ENCODE measurements at regions not wholly inside any gene's neighbourhood (a gene's known extent, or its start where the extent isn't known, plus 50 kb on each side); places are given as distances from the start of the nearest gene placed in this dataset.
"Not testable (repeated sequence)": the region's sequence is repeated elsewhere in the genome, so short reads cannot be mapped to it uniquely, and the experiment has no call there.

DNA sequence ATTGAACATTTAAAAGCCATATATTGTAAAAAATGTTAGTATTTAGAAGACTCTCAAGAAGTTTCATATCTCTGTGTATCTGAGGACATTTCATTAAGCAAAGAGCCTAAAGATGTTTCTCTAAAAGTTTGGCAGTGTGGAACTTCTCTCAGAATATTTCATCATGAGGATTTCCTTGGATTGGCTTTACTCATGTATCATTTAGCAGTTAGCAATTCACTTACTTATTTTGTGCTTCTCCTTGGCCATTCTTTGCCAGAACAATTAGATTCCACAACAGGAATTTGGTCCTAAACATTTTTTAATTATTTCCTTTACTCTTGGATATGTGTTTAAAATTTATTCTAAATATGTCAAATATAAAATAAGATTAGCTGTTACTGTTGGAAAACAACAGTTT, 345.0 kb upstream of the LRRTM4 start:
- no peak for ATAC-seq

DNA sequence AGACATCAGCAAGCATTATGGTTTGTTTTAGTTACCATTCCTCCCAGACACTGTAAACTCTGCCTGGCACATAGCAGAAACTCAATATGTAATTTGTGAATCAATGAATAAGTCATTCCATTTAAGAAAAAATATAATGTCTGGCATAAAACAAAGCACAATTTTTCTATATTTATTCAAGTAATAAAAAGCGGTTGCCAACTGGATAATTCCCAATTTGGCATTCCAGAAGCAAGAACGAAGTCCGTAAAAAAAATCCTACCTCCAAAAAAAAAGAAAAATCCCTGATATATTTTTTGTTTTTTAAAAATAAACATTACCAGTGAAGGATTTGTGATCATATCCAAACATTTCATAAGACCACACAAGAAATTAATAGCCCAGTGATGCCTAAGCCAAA, 351.3 kb upstream of the LRRTM4 start:
- POLR2A ChIA-PET, result no interaction called here
- no peak overlapping the region for H3K4me3 Mint-ChIP-seq
- H3K27me3 Mint-ChIP-seq (ENCODE audit: low read depth), result no peaks in the 10 kb centered on the region
- no peaks in the 10 kb centered on the region for H3K4me1 Mint-ChIP-seq (ENCODE audit: low read depth)
- H3K27ac Mint-ChIP-seq, result no peak overlapping the region
- CTCF ChIA-PET, result no interaction called here
- ATAC-seq (no peak), DNase-seq (no peak)
- peaks cover 12% of the 10 kb centered on the region for H3K9me3 Mint-ChIP-seq (ENCODE audit: insufficient read depth)
- H3K36me3 Mint-ChIP-seq (ENCODE audit: low read depth), result no peaks in the 10 kb centered on the region

More for the DNA sequence above, 345.0 kb upstream of the LRRTM4 start:
- POLR2A ChIA-PET, result no interaction called here
- Mint-ChIP-seq H3K4me3 (no peak overlapping the region), H3K27ac (no peak overlapping the region), H3K9me3 (ENCODE audit: insufficient read depth) (peaks cover 22% of the 10 kb centered on the region), H3K36me3 (ENCODE audit: low read depth) (no peaks in the 10 kb centered on the region), H3K4me1 (ENCODE audit: low read depth) (no peaks in the 10 kb centered on the region), H3K27me3 (ENCODE audit: low read depth) (no peaks in the 10 kb centered on the region)
- CTCF ChIA-PET, result no interaction called here
- DNase-seq, result no peak

DNA sequence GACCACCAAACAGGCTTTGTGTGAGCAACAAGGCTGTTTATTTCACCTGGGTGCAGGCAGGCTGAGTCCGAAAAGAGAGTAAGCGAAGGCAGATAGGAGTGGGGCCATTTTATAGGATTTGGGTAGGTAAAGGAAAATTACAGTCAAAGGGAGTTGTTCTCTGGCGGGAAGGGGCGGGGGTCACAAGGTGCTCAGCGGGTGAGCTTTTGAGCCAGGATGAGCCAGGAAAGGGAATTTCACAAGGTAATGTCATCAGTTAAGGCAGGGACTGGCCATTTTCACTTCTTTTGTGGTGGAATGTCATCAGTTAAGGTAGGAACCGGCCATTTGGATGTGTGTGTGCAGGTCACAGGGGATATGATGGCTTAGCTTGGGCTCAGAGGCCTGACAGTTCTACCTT, 378.0 kb upstream of the LRRTM4 start:
- CTCF ChIA-PET; DNase-seq; POLR2A ChIA-PET; H3K4me3 Mint-ChIP-seq; H3K27me3 Mint-ChIP-seq (ENCODE audit: low read depth); ATAC-seq; H3K27ac Mint-ChIP-seq; H3K36me3 Mint-ChIP-seq (ENCODE audit: low read depth); H3K4me1 Mint-ChIP-seq (ENCODE audit: low read depth): not testable (repeated sequence)
- H3K9me3 Mint-ChIP-seq (ENCODE audit: insufficient read depth), result peaks cover 29% of the 10 kb centered on the region

DNA sequence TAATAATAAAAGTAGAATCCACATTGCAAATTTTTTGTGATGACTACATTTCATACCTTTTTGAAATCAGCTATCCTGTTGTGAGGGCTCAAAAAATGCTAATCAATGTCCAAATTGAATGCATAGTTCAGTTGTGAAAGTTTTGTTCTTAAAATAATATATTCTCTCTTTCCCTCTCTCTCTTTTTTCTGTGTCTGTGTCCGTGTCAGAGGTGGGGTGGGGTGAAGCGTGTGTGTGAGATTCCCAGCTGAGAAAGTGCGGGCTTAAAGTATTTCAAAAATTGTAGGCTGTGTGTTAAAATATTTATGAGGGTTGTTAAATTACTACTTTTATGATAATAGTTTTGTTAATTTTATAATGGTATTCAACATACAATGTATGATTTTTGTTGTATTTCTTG, 388.0 kb upstream of the LRRTM4 start:
- Mint-ChIP-seq H3K4me1 (ENCODE audit: low read depth) (no peaks in the 10 kb centered on the region), H3K36me3 (ENCODE audit: low read depth) (no peaks in the 10 kb centered on the region), H3K9me3 (ENCODE audit: insufficient read depth) (peaks cover 30% of the 10 kb centered on the region), H3K27ac (no peak overlapping the region), H3K27me3 (ENCODE audit: low read depth) (no peaks in the 10 kb centered on the region), H3K4me3 (no peak overlapping the region)
- CTCF ChIA-PET, result no interaction called here
- POLR2A ChIA-PET, result no interaction called here
- no peak for DNase-seq
- ATAC-seq, result no peak

DNA sequence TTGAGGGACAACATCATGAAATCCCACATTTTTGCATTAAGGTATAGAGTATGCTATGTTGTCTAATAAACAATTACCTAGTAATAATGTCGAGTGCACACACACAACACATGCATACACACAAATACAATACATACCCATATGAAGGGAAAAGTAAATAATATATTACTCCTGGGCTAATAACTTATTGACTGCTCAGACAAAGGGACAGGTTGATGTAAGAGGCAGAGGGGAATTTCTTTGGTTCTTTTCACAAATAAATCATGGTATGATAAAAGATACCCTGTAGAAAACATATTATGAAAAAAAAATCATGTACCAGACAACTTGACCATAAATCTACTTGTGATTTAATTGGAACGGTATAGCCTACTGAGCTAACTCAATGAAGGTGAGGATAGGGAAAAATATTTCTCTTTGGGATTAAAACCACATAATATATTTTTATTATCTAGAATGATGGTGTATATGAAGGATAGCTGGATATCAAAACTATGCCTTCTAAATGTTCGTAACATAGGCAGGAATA, 398.7 kb upstream of the LRRTM4 start:
- H3K27me3 Mint-ChIP-seq (ENCODE audit: low read depth), result no peaks in the 10 kb centered on the region
- CTCF ChIA-PET, result no interaction called here
- ATAC-seq (no peak), DNase-seq (no peak)
- H3K27ac Mint-ChIP-seq, result no peak overlapping the region
- no peaks in the 10 kb centered on the region for H3K4me1 Mint-ChIP-seq (ENCODE audit: low read depth)
- peaks cover 9% of the 10 kb centered on the region for H3K9me3 Mint-ChIP-seq (ENCODE audit: insufficient read depth)
- POLR2A ChIA-PET, result no interaction called here
- H3K36me3 Mint-ChIP-seq (ENCODE audit: low read depth), result no peaks in the 10 kb centered on the region
- no peak overlapping the region for H3K4me3 Mint-ChIP-seq

DNA sequence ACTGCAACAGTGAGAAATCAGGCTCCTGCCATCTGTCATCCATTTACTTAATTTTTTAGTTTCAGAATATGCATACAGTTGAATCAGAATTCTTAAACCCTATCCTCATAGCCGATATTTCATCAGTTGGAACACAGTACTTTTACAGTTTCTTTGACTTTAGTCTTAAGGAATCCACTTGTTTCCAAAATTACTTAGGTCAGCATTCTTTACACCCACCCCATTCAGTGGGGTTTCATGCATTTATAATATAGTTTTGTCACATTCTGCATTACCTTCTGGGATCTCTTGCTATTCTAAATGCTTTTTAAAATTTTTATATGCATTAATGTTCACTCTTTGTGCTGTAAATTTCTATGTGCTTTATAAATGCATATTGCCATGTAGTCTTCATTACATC, 400.4 kb upstream of the LRRTM4 start:
- H3K27me3 Mint-ChIP-seq (ENCODE audit: low read depth), result no peaks in the 10 kb centered on the region
- no peaks in the 10 kb centered on the region for H3K4me1 Mint-ChIP-seq (ENCODE audit: low read depth)
- peaks cover 13% of the 10 kb centered on the region for H3K9me3 Mint-ChIP-seq (ENCODE audit: insufficient read depth)
- ChIA-PET CTCF (no interaction called here), POLR2A (no interaction called here)
- no peaks in the 10 kb centered on the region for H3K36me3 Mint-ChIP-seq (ENCODE audit: low read depth)
- H3K27ac Mint-ChIP-seq, result no peak overlapping the region
- H3K4me3 Mint-ChIP-seq, result no peak overlapping the region
- ATAC-seq (no peak), DNase-seq (no peak)

DNA sequence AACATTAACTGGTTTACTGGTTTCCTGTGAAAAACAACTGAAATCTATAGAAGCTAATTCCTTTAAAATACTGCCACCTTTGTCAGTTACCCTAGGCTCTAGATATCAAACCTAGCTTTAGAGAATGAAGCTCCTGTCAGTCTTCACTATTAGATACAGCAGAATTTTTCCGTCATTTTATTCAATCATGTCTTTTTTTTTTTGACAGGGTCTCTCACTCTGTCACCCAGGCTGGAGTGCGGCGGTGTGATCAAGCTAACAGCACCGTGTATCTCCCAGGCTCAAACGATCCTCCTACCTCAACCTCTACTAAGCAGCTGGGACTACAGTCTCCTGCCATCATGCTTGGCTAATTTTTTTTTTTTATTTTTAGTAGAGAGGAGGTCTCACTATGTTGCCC, 415.2 kb upstream of the LRRTM4 start:
- ChIA-PET POLR2A (no interaction called here), CTCF (no interaction called here)
- Mint-ChIP-seq H3K36me3 (ENCODE audit: low read depth) (no peaks in the 10 kb centered on the region), H3K9me3 (ENCODE audit: insufficient read depth) (peaks cover 6% of the 10 kb centered on the region), H3K4me1 (ENCODE audit: low read depth) (no peaks in the 10 kb centered on the region), H3K27me3 (ENCODE audit: low read depth) (no peaks in the 10 kb centered on the region), H3K27ac (no peak overlapping the region), H3K4me3 (no peak overlapping the region)
- DNase-seq, result no peak
- no peak for ATAC-seq

DNA sequence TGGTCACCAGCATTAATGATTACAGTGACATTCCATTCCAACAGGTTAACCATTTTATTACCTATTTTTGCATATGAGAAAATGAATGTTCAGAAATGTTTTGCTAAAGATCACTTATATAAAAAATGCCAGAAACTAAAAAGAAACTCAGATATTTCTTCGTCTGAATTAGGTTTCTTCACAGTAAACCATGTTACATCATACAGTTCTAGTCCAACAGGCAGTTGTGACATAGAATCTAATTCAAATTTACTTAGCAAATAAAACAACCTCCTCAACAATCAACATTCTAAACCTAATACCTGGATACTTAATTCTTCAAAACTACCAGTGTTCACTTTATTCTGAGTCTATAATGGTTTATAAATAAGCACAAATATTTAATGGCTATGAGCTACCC, 416.3 kb upstream of the LRRTM4 start:
- Mint-ChIP-seq H3K4me3 (no peak overlapping the region), H3K27me3 (ENCODE audit: low read depth) (no peaks in the 10 kb centered on the region), H3K36me3 (ENCODE audit: low read depth) (no peaks in the 10 kb centered on the region), H3K4me1 (ENCODE audit: low read depth) (no peaks in the 10 kb centered on the region), H3K9me3 (ENCODE audit: insufficient read depth) (peaks cover 6% of the 10 kb centered on the region), H3K27ac (no peak overlapping the region)
- no peak for ATAC-seq
- ChIA-PET POLR2A (no interaction called here), CTCF (no interaction called here)
- no peak for DNase-seq

DNA sequence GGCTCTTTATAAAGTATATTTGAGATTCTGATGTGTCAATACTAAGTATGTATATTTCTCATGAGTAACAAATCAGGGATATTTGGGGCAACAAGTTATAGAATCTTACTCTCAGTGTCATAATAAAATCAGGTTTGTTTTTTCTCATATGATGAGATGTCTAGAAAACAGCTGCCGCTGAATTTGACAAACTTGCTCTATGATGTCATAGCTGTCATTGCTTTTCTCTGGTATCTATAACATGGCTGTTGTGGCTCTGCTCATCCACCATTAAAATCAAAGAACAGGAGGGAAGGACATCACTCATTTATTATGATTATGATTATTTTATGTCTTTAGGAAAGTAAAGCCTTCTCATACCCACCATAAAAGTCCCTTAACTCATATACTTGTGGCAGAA, 417.2 kb upstream of the LRRTM4 start:
- H3K27me3 Mint-ChIP-seq (ENCODE audit: low read depth), result no peaks in the 10 kb centered on the region
- no peak overlapping the region for H3K27ac Mint-ChIP-seq
- no peak overlapping the region for H3K4me3 Mint-ChIP-seq
- no peaks in the 10 kb centered on the region for H3K4me1 Mint-ChIP-seq (ENCODE audit: low read depth)
- H3K36me3 Mint-ChIP-seq (ENCODE audit: low read depth), result no peaks in the 10 kb centered on the region
- H3K9me3 Mint-ChIP-seq (ENCODE audit: insufficient read depth), result peaks cover 6% of the 10 kb centered on the region
- POLR2A ChIA-PET, result no interaction called here
- DNase-seq, result no peak
- CTCF ChIA-PET, result no interaction called here
- no peak for ATAC-seq

DNA sequence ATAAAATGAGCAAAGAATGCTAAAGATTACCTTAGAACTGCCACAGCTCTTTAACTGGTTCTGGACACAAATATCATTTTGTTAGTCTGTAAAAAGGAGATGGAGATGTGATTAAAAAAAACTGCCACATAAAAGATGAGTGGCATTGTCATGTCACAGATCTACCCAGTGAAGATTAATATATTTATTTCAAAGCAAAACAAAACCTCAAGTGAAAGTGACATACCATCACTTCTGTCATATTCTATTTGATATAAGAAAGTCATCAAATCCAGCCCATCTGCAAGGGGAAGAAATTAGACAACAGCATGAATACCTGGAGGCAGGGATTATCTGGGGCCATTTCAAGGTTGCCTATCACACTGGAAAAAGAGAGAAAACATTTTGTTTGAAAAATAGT, 417.6 kb upstream of the LRRTM4 start:
- no peaks in the 10 kb centered on the region for H3K27me3 Mint-ChIP-seq (ENCODE audit: low read depth)
- H3K9me3 Mint-ChIP-seq (ENCODE audit: insufficient read depth), result peaks cover 6% of the 10 kb centered on the region
- no peak overlapping the region for H3K27ac Mint-ChIP-seq
- no peaks in the 10 kb centered on the region for H3K36me3 Mint-ChIP-seq (ENCODE audit: low read depth)
- no peak overlapping the region for H3K4me3 Mint-ChIP-seq
- H3K4me1 Mint-ChIP-seq (ENCODE audit: low read depth), result no peaks in the 10 kb centered on the region
- ATAC-seq, result no peak
- CTCF ChIA-PET, result no interaction called here
- POLR2A ChIA-PET, result no interaction called here
- no peak for DNase-seq

DNA sequence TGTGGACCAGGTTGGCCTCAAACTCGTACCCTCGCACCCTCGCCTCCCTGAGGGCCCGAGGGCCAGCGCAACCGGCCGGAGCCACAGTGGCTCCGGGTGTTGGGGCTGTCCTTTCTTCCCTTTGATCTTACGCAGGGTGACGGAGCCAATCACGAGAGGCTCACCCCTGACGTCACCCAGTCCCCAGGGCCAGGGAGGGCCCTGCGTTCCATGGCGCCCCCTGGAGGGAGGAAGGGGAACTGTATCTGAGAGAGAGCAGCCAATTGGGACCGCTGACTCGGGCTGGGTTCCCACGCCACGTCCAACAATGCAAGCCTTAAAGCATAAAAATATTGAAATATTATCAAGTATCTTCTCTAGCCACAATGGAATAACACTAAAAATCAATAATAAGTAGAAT, 432.8 kb upstream of the LRRTM4 start:
- no peak overlapping the region for H3K4me3 Mint-ChIP-seq
- POLR2A ChIA-PET, result no interaction called here
- H3K27ac Mint-ChIP-seq, result no peak overlapping the region
- DNase-seq (no peak), ATAC-seq (no peak)
- H3K9me3 Mint-ChIP-seq (ENCODE audit: insufficient read depth), result peaks cover 19% of the 10 kb centered on the region
- no peaks in the 10 kb centered on the region for H3K4me1 Mint-ChIP-seq (ENCODE audit: low read depth)
- CTCF ChIA-PET, result no interaction called here
- no peaks in the 10 kb centered on the region for H3K36me3 Mint-ChIP-seq (ENCODE audit: low read depth)
- no peaks in the 10 kb centered on the region for H3K27me3 Mint-ChIP-seq (ENCODE audit: low read depth)

DNA sequence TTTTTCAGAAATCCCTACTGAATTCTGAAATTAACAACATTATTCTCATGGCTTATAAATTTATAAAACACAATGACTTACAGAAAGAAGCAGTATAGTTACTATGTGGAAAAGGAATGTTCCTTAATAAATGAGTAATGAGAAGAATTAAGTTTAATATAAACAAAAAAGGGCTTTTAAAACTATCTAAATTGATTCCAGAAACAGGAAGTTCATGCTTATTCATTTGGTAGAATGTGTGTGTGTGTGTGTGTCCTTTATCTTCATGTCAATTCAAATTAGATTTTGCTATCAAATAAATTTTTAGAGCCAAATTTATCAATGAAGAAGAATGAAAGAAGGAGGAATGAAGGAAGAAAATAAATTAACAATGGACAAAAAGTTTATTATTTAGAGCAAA, 440.8 kb upstream of the LRRTM4 start:
- Mint-ChIP-seq H3K36me3 (ENCODE audit: low read depth) (no peaks in the 10 kb centered on the region), H3K4me1 (ENCODE audit: low read depth) (no peaks in the 10 kb centered on the region), H3K4me3 (no peak overlapping the region), H3K27ac (no peak overlapping the region), H3K27me3 (ENCODE audit: low read depth) (no peaks in the 10 kb centered on the region), H3K9me3 (ENCODE audit: insufficient read depth) (peaks cover 17% of the 10 kb centered on the region)
- ATAC-seq, result no peak
- ChIA-PET POLR2A (no interaction called here), CTCF (no interaction called here)
- no peak for DNase-seq

DNA sequence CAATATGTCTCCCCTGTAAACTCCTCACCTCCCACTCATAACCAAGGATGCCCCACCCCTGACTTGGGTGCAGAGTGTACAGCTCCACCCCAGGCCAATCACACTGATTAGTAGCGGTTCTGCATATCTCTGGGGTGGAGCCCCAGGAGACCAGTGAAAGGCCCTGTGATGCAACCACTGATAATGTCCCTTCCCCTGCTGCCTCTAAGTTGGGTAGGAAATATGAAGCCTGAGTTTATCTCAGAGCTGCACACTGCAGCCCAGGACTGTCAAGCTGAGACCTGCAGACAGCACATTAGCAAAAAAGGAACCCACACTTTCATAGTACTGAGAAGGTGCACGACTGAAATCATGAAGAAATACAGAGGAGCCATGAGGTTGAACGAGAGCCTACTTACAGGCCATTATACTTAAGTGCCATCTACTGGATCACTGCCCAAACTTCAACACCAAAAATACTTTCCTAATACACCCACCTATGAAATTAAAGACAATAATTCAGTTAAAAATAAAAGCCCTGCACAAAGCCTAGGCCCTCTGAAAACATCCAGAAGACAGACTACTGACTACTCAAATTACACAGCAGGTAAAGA, 455.4 kb upstream of the LRRTM4 start:
- no peak overlapping the region for H3K27ac Mint-ChIP-seq
- H3K36me3 Mint-ChIP-seq (ENCODE audit: low read depth), result no peaks in the 10 kb centered on the region
- H3K27me3 Mint-ChIP-seq (ENCODE audit: low read depth), result no peaks in the 10 kb centered on the region
- no peak overlapping the region for H3K4me3 Mint-ChIP-seq
- H3K9me3 Mint-ChIP-seq (ENCODE audit: insufficient read depth), result peaks cover 21% of the 10 kb centered on the region
- no peak for DNase-seq
- ChIA-PET CTCF (no interaction called here), POLR2A (no interaction called here)
- ATAC-seq, result no peak
- no peaks in the 10 kb centered on the region for H3K4me1 Mint-ChIP-seq (ENCODE audit: low read depth)

All from activated CD8-positive, alpha-beta T cell treated with anti-CD3 and anti-CD28 coated beads, Interleukin-2, amount 10 ng/mL, durations not matched to agents 7 days and 5 days (primary cell).